Pancreas (tissue), 10 donors: ENCODE measurements at regions not wholly inside any gene's neighbourhood (a gene's known extent, or its start where the extent isn't known, plus 50 kb on each side); places are given as distances from the start of the nearest gene placed in this dataset.
"Not testable (repeated sequence)": the region's sequence is repeated elsewhere in the genome, so short reads cannot be mapped to it uniquely, and the experiment has no call there.

Source experiments
- ATAC-seq, 4 donors: fragments of 200-7000 bp; cut with Tn5 transposase; one replicate each; pipeline versions ENCODE4 v1.8.0 to v1.9.1; 2020; ENCODE audit warnings: mild to moderate bottlenecking in 4 of 4, moderate library complexity in 4 of 4
- DNase-seq, 6 donors: peaks; one replicate each; pipeline ENCODE4 v3.0.0-alpha.2; 2020
- FAIRE-seq: peaks from 2 replicates; lab custom pipeline; 2012; peaks lifted over from hg19 to GRCh38; lab: Jason Lieb, UNC
- H3K27ac ChIP-seq, 4 donors: fragments of 200-600 bp; sonication (generic); 1 replicate in 3 of 4; 2 replicates in 1 of 4; pipeline versions ENCODE4 v1.5.0 to v1.8.0; 2020
- H3K27me3 ChIP-seq, 4 donors: fragments of 200-600 bp; one replicate each; pipeline ENCODE4 v1.8.0; 2021
- H3K36me3 ChIP-seq, 3 donors: fragments of 200-600 bp; sonication (generic) in 1 of 3; one replicate each; pipeline versions ENCODE4 v1.5.0 to v1.8.0; 2020 to 2021
- H3K4me1 ChIP-seq, 3 donors: fragments of 200-600 bp; one replicate each; pipeline ENCODE4 v1.8.0; 2021
- H3K4me3 ChIP-seq, 4 donors: fragments of 200-600 bp; sonication (generic) in 2 of 4; one replicate each; pipeline versions ENCODE4 v1.5.0 to v1.8.0; 2020 to 2021
- H3K9me3 ChIP-seq, 4 donors: fragments of 200-600 bp; one replicate each; pipeline ENCODE4 v1.8.0; 2021
- WGBS, 2 donors: extraction: QIAGEN DNeasy Blood & Tissue Kit; methylation state at CpG; one replicate each; pipeline ENCODE4 v1.1.7; 2013; 5-methylcytosine and 5-hydroxymethylcytosine counted together
- intact Hi-C, 3 donors: fragments of 100-400 bp; cut with DNase I; formaldehyde crosslinking; loops; one replicate each; pipeline versions ENCODE4 v1.11.1 to v1.14.2; 2022
- TF ChIP-seq, protein P1 (sequence below), 4 donors: fragments of 200-600 bp; sonication (generic) in 3 of 4; IDR thresholded peaks; one replicate each; pipeline versions ENCODE4 v1.5.0 to v1.8.0; 2021; ENCODE audit warnings: antibody characterized with exemption in 4 of 4
- donor health status: healthy with polysubstance abuse.
- donor health status: DM: no; HTN: no; CAD: no; lungs with moderate emphysema.
- donor health status: DM: no; HTN: no; CAD: no.
- donor health status: control.
- donor health status: control.
- donor health status: Bipolar disorder and iron deficiency.
- donor health status: DM: yes; HTN: yes; CAD: no.
- donor health status: DM: no; HTN: no; CAD: no.
- donor health status: DM: no; HTN: no; CAD: no.
- donor health status: DM: yes; HTN: yes; CAD: no.

DNA sequence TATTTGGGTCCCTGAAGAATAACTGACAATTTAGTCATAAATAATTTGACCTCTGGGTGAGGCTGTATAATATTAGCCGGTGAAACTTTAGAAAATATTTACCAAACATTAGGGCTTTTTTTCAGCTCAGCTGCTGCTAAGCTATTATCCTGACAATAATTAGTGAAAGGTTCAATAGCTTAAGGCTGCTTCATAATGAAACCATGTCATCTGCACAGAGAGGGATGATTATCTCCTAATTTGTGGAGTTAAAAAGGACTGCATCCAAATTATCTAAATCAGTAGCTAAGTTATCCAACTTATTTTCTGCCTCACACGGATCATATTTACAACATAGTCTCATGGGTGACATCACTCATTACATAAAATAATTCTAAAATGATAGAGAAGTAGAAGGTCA, 1249.8 kb downstream of the RAPGEF2 start:
- 51 to 62% methylated on average over 2 of the region's 2 CpGs for WGBS, 2 donors
- H3K4me3 ChIP-seq: no peak overlapping the region
- FAIRE-seq: no peak
- DNase-seq: no peak
- H3K27me3 ChIP-seq: no peaks in the 10 kb centered on the region
- no peaks in the 10 kb centered on the region for H3K9me3 ChIP-seq
- TF ChIP-seq, protein P1, sequence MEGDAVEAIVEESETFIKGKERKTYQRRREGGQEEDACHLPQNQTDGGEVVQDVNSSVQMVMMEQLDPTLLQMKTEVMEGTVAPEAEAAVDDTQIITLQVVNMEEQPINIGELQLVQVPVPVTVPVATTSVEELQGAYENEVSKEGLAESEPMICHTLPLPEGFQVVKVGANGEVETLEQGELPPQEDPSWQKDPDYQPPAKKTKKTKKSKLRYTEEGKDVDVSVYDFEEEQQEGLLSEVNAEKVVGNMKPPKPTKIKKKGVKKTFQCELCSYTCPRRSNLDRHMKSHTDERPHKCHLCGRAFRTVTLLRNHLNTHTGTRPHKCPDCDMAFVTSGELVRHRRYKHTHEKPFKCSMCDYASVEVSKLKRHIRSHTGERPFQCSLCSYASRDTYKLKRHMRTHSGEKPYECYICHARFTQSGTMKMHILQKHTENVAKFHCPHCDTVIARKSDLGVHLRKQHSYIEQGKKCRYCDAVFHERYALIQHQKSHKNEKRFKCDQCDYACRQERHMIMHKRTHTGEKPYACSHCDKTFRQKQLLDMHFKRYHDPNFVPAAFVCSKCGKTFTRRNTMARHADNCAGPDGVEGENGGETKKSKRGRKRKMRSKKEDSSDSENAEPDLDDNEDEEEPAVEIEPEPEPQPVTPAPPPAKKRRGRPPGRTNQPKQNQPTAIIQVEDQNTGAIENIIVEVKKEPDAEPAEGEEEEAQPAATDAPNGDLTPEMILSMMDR (IDR thresholded peaks at IDR 0.05): no peak
- no peak for ATAC-seq
- H3K4me1 ChIP-seq: no peaks in the 10 kb centered on the region
- intact Hi-C loops: no loop called here
- no peak overlapping the region for H3K27ac ChIP-seq
- H3K36me3 ChIP-seq: no peaks in the 10 kb centered on the region

DNA sequence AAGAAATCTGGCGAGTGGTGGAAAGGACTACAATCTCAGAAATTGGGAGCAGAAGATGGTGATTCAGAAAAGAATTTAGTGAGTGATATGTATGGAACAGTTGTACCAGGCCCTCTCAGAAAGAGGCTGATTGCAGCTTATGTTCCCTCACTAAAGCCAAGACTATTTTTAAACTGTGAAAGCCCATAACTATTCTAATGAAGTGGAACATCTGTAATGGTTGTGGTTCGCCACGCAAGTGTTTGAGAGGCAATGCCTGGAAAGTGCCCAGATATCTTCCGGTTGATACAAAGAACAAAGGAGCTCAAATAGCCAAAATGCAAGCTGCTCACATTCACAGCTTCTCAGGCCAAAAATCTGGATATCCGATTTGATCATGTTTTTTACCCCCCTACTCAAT, 1250.7 kb downstream of the RAPGEF2 start:
- Histone ChIP-seq H3K4me3 (no peak overlapping the region), H3K4me1 (no peaks in the 10 kb centered on the region), H3K9me3 (no peaks in the 10 kb centered on the region), H3K27me3 (no peaks in the 10 kb centered on the region), H3K27ac (no peak overlapping the region), H3K36me3 (no peaks in the 10 kb centered on the region)
- WGBS, 2 donors: 73 to 84% methylated on average over 5 of the region's 5 CpGs
- FAIRE-seq (no peak), DNase-seq (no peak), ATAC-seq (no peak)
- TF ChIP-seq, protein P1 (IDR thresholded peaks at IDR 0.05): no peak
- intact Hi-C loops: no loop called here

DNA sequence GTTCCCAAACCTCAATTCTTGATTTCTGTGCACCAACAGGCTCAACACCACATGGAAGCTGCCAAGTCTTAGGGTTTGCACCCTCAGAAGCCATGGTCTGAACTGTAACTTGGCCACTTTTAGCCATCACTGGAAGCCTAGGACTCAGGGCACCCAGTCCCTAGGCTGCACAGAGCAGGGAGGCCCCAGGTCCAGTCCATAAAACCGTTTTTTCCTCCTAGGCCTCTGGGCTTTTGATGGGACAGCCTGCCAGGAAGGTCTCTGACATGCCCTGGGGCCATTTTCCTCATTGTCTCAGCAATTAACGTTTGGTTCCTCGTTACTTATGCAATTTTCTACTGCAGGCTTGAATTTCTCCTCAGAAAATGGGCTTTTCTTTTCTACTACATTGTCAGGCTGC, 1259.6 kb downstream of the RAPGEF2 start:
- DNase-seq (no peak), FAIRE-seq (no peak), ATAC-seq (no peak)
- intact Hi-C loops: no loop called here
- WGBS, 2 donors: 80 to 83% methylated on average over 3 of the region's 3 CpGs
- TF ChIP-seq, protein P1 (IDR thresholded peaks at IDR 0.05): no peak
- Histone ChIP-seq H3K9me3 (no peaks in the 10 kb centered on the region), H3K27me3 (no peaks in the 10 kb centered on the region), H3K27ac (no peak overlapping the region), H3K36me3 (no peaks in the 10 kb centered on the region), H3K4me3 (no peak overlapping the region), H3K4me1 (no peaks in the 10 kb centered on the region)

DNA sequence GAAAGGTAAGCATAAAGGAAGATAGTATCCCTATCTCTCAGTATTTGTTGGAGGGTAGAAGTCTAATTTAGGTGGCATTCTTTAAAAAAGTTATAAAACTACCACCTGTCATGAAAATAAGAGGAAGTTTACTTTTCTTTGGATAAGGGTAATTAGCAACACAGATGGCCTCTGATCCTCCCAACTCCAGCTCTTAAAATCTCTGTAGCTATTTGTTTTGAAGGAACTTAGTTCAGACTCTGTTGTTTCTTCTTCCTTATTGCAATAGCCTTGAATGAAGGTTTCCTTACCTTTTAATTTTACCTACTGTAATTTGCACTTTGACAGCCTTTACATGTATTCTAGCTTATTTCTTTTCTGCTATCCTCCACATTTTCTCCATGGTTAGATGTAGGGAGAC, 1261.3 kb downstream of the RAPGEF2 start:
- intact Hi-C loops: no loop called here
- ATAC-seq (no peak), DNase-seq (no peak), FAIRE-seq (no peak)
- Histone ChIP-seq H3K9me3 (no peaks in the 10 kb centered on the region), H3K36me3 (no peaks in the 10 kb centered on the region), H3K4me1 (no peaks in the 10 kb centered on the region), H3K27me3 (no peaks in the 10 kb centered on the region), H3K27ac (no peak overlapping the region), H3K4me3 (no peak overlapping the region)
- TF ChIP-seq, protein P1 (IDR thresholded peaks at IDR 0.05): no peak

DNA sequence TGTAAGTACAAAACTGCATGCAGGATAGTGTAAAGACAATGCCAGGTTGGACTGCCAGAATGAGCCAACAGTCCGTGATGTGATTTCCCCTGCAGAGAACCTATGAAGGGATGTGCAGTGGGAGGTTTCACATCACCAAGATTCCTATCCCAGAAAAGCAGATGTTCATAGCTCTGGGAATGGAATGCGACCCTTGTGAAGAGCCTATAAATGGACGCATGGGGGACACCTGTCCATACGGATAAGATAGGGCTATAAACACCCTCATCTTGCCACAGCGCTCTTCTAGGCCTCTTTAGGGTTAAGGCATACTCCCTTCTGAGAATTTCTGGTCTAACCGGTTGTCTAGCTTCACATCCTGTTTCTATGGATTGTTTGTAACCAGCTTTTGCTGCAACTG, 1261.8 kb downstream of the RAPGEF2 start:
- FAIRE-seq, H3K27me3 ChIP-seq, H3K4me1 ChIP-seq, DNase-seq, H3K4me3 ChIP-seq, H3K36me3 ChIP-seq, ATAC-seq, H3K9me3 ChIP-seq, H3K27ac ChIP-seq, intact Hi-C loops: not testable (repeated sequence)
- WGBS, 2 donors: 54 to 70% methylated on average over 5 to 6 of the region's 6 CpGs

DNA sequence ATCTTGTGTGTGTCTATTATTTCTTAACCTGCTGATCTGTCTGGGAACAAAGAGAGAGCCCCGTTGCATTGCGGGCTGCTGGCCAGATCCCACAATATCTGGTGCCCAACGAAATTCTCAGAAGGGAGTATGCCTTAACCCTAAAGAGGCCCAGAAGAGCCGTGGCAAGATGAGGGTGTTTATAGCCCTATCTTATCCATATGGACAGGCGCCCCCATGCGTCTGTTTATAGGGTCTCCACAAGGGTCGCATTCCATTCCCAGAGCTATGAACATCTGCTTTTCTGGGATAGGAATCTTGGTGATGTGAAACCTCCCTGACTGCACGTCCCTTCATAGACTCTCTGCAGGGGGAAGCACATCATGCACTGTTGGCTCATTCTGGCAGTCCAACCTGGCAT, 1262.5 kb downstream of the RAPGEF2 start:
- WGBS, 2 donors: 55 to 56% methylated on average over 8 of the region's 8 CpGs
- intact Hi-C loops, H3K9me3 ChIP-seq, H3K4me1 ChIP-seq, H3K27me3 ChIP-seq, FAIRE-seq, H3K4me3 ChIP-seq, H3K27ac ChIP-seq, DNase-seq, H3K36me3 ChIP-seq, ATAC-seq: not testable (repeated sequence)
